B cell (primary cell): ENCODE measurements at regions not wholly inside any gene's neighbourhood (a gene's known extent, or its start where the extent isn't known, plus 50 kb on each side); places are given as distances from the start of the nearest gene placed in this dataset.

Experiments
- ATAC-seq: fragments of 200-7000 bp; cut with Tn5 transposase; one replicate; pipeline ENCODE4 v1.10.0; 2021; ENCODE audit warnings: low read depth, mild to moderate bottlenecking, moderate number of reproducible peaks, moderate library complexity
- CTCF ChIA-PET: fragments of 350-600 bp; sonication (Branson Sonifier 250); formaldehyde crosslinking; loops from one replicate; lab custom pipeline; 2021; ENCODE audit warnings: antibody characterized with exemption, inconsistent platforms; lab: Charles Lee
- POLR2A ChIA-PET: fragments of 350-600 bp; sonication (Branson Sonifier 250); formaldehyde crosslinking; loops from one replicate; lab custom pipeline; 2021; ENCODE audit warnings: antibody characterized with exemption; lab: Charles Lee
- DNase-seq: peaks from one replicate; pipeline ENCODE4 v3.0.0; 2013
- H2AFZ ChIP-seq: 2 replicates; pipeline ENCODE4 v1.6.1; 2012; ENCODE audit warnings: mild to moderate bottlenecking, low read depth, low read length; ENCODE audit not compliant: insufficient read depth, poor library complexity, severe bottlenecking
- H3K27ac ChIP-seq, 2 donors: 1 replicate in 1 of 2; 2 replicates in 1 of 2; pipeline ENCODE4 v1.5.1; 2012 to 2013; ENCODE audit warnings: low read length in 2 of 2, mild to moderate bottlenecking in 2 of 2, moderate library complexity in 1 of 2
- H3K27me3 ChIP-seq, 4 experiments: fragments of 200-600 bp in 1 of 4; sonication (generic) in 1 of 4; replicated peaks in 1 of 4; 1 replicate in 2 of 4; 2 replicates in 2 of 4; pipeline versions ENCODE4 v1.6.1 to v1.7.0; 2013 to 2016; ENCODE audit warnings: low read length in 3 of 4, mild to moderate bottlenecking in 2 of 4, mixed read lengths in 1 of 4, moderate library complexity in 1 of 4; ENCODE audit not compliant: insufficient read depth in 4 of 4, control insufficient read depth in 3 of 4; ENCODE audit errors: control extremely low read depth in 1 of 4
- H3K36me3 ChIP-seq, 2 experiments: replicated peaks in 1 of 2; 1 replicate in 1 of 2; 2 replicates in 1 of 2; pipeline versions ENCODE4 v1.6.1 to v1.7.1; 2013; ENCODE audit warnings: low read length in 1 of 2; ENCODE audit not compliant: insufficient read depth in 2 of 2, control insufficient read depth in 1 of 2; ENCODE audit errors: control extremely low read depth in 1 of 2, extremely low read depth in 1 of 2
- H3K4me1 ChIP-seq, 2 donors: fragments of 200-600 bp in 1 of 2; sonication (generic) in 1 of 2; 1 replicate in 1 of 2; 2 replicates in 1 of 2; pipeline versions ENCODE4 v1.5.1 to v1.6.1; 2013 to 2017; ENCODE audit warnings: low read length in 2 of 2; ENCODE audit not compliant: control insufficient read depth in 2 of 2, insufficient read depth in 2 of 2
- H3K4me2 ChIP-seq: replicated peaks from 2 replicates; pipeline ENCODE3; 2012; ENCODE audit warnings: mild to moderate bottlenecking, low read depth, low read length; ENCODE audit not compliant: poor library complexity, severe bottlenecking
- H3K4me3 ChIP-seq, 5 experiments: fragments of 200-600 bp in 1 of 5; sonication (generic) in 1 of 5; 1 replicate in 3 of 5; 2 replicates in 2 of 5; pipeline versions ENCODE4 v1.5.1 to v1.7.0; 2011 to 2016; ENCODE audit warnings: low read length in 4 of 5, mild to moderate bottlenecking in 4 of 5, low read depth in 2 of 5, control low read depth in 1 of 5, moderate library complexity in 1 of 5; ENCODE audit not compliant: insufficient read depth in 1 of 5; ENCODE audit errors: control extremely low read depth in 1 of 5, extremely low read depth in 1 of 5
- H3K79me2 ChIP-seq: fragments of 200-600 bp; sonication (generic); one replicate; pipeline ENCODE4 v1.6.0; 2016; ENCODE audit warnings: low read length; ENCODE audit not compliant: control insufficient read depth, insufficient read depth
- H3K9ac ChIP-seq: fragments of 200-600 bp; sonication (generic); 2 replicates; pipeline ENCODE4 v1.6.1; 2017; ENCODE audit warnings: mild to moderate bottlenecking, low read length, moderate library complexity
- H3K9me3 ChIP-seq, 3 donors: one replicate each; pipeline versions ENCODE4 v1.6.1 to v1.7.1; 2013; ENCODE audit warnings: low read length in 2 of 3; ENCODE audit not compliant: control insufficient read depth in 2 of 3, insufficient read depth in 1 of 3; ENCODE audit errors: control extremely low read depth in 1 of 3
- H4K20me1 ChIP-seq: 2 replicates; pipeline ENCODE4 v1.6.0; 2012; ENCODE audit warnings: mild to moderate bottlenecking, low read length; ENCODE audit not compliant: insufficient read depth, control insufficient read depth, poor library complexity, severe bottlenecking
- H3K27ac Mint-ChIP-seq: one replicate; pipeline ENCODE4 v1.8.0; 2021; ENCODE audit warnings: mixed read lengths
- H3K27me3 Mint-ChIP-seq: one replicate; pipeline ENCODE4 v1.8.0; 2021; ENCODE audit warnings: mixed read lengths
- H3K4me1 Mint-ChIP-seq: one replicate; pipeline ENCODE4 v1.8.0; 2021; ENCODE audit warnings: mixed read lengths
- H3K4me3 Mint-ChIP-seq: one replicate; pipeline ENCODE4 v1.8.0; 2021; ENCODE audit warnings: mixed read lengths
- H3K9me3 Mint-ChIP-seq: one replicate; pipeline ENCODE4 v1.8.0; 2022; ENCODE audit warnings: mixed read lengths; ENCODE audit not compliant: insufficient read depth
- EZH2 ChIP-seq: IDR thresholded peaks from 2 replicates; pipeline ENCODE4 v1.6.1; 2012; ENCODE audit warnings: borderline replicate concordance, low read depth, mild to moderate bottlenecking, moderate library complexity, low read length; ENCODE audit not compliant: insufficient read depth, poor library complexity, severe bottlenecking
- WGBS: methylation state at CpG from one replicate; pipeline ENCODE4 v1.1.5; 2013; ENCODE audit warnings: missing lambda C conversion rate; ENCODE audit not compliant: insufficient coverage; 5-methylcytosine and 5-hydroxymethylcytosine counted together
- intact Hi-C: fragments of 100-400 bp; cut with micrococcal nuclease; formaldehyde crosslinking; loops from one replicate; pipeline ENCODE4 v1.10.0; 2022
- TF ChIP-seq, protein P1 (sequence below): fragments of 200-600 bp; IDR thresholded peaks from one replicate; pipeline ENCODE4 v1.8.0; 2022; ENCODE audit warnings: antibody characterized with exemption, mild to moderate bottlenecking

- H4K20me1 ChIP-seq, result no peaks in the 10 kb centered on the region
- H3K4me3 Mint-ChIP-seq, result no peak overlapping the region
- H2AFZ ChIP-seq, result no peak overlapping the region
- whole genome bisulfite sequencing, result 100% methylated on average over 1 of the region's 6 CpGs
- H3K9me3 Mint-ChIP-seq, result no peaks in the 10 kb centered on the region
- CTCF ChIA-PET, result no interaction called here
- no peaks in the 10 kb centered on the region for H3K4me1 Mint-ChIP-seq
- H3K9ac ChIP-seq, result no peak overlapping the region
- H3K4me2 ChIP-seq, result no peak overlapping the region
- H3K27ac ChIP-seq, result no peak overlapping the region
- TF ChIP-seq, protein P1, sequence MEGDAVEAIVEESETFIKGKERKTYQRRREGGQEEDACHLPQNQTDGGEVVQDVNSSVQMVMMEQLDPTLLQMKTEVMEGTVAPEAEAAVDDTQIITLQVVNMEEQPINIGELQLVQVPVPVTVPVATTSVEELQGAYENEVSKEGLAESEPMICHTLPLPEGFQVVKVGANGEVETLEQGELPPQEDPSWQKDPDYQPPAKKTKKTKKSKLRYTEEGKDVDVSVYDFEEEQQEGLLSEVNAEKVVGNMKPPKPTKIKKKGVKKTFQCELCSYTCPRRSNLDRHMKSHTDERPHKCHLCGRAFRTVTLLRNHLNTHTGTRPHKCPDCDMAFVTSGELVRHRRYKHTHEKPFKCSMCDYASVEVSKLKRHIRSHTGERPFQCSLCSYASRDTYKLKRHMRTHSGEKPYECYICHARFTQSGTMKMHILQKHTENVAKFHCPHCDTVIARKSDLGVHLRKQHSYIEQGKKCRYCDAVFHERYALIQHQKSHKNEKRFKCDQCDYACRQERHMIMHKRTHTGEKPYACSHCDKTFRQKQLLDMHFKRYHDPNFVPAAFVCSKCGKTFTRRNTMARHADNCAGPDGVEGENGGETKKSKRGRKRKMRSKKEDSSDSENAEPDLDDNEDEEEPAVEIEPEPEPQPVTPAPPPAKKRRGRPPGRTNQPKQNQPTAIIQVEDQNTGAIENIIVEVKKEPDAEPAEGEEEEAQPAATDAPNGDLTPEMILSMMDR, result no peak
- no peak for TF ChIP-seq EZH2
- H3K27me3 ChIP-seq, result no peaks in the 10 kb centered on the region
- no peak for ATAC-seq
- no peak for DNase-seq
- no peaks in the 10 kb centered on the region for H3K4me1 ChIP-seq
- intact Hi-C loops, result no loop called here
- no peak overlapping the region for H3K4me3 ChIP-seq
- H3K79me2 ChIP-seq, result no peaks in the 10 kb centered on the region
- no peaks in the 10 kb centered on the region for H3K9me3 ChIP-seq
- POLR2A ChIA-PET, result no interaction called here
- peaks cover 11% of the 10 kb centered on the region for H3K27me3 Mint-ChIP-seq
- no peak overlapping the region for H3K27ac Mint-ChIP-seq
- H3K36me3 ChIP-seq, result no peaks in the 10 kb centered on the region
Observed at GRCh38 chr10:59589796-59590195, 119.9 kb downstream of the SLC16A9 start.

DNA sequence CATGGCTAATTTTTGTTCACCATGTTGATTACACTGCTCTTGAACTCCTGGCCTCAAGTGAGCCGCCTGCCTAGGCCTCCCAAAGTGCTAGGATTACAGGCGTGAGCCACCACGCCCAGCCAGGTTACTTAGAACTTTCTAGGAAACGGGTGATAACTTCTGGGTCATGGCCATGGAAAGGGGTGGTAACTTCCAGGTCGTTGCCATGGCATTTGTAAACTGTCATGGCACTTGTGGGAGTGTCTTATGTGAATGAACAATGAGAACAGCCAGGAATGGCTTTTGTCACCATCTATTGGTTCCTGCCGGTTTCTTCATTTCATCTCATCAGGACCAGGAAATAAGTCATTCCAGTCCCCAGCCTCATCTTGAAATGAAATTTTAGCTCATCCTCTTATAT, 120.9 kb downstream of the SLC16A9 start:
- H3K4me2 ChIP-seq, result no peak overlapping the region
- peaks cover 10% of the 10 kb centered on the region for H3K27me3 Mint-ChIP-seq
- no peaks in the 10 kb centered on the region for H4K20me1 ChIP-seq
- CTCF ChIA-PET, result no interaction called here
- H3K4me3 ChIP-seq, result no peak overlapping the region
- H3K9me3 Mint-ChIP-seq, result no peaks in the 10 kb centered on the region
- H3K27me3 ChIP-seq, result no peaks in the 10 kb centered on the region
- H3K27ac Mint-ChIP-seq, result no peak overlapping the region
- no peak overlapping the region for H3K4me3 Mint-ChIP-seq
- no peaks in the 10 kb centered on the region for H3K4me1 ChIP-seq
- no peaks in the 10 kb centered on the region for H3K36me3 ChIP-seq
- TF ChIP-seq, protein P1, result no peak
- TF ChIP-seq EZH2, result no peak
- POLR2A ChIA-PET, result no interaction called here
- 76% methylated on average over 4 of the region's 6 CpGs for WGBS
- intact Hi-C loops, result no loop called here
- H3K4me1 Mint-ChIP-seq, result no peaks in the 10 kb centered on the region
- H3K79me2 ChIP-seq, result no peaks in the 10 kb centered on the region
- ATAC-seq (no peak), DNase-seq (no peak)
- no peaks in the 10 kb centered on the region for H3K9me3 ChIP-seq
- H3K9ac ChIP-seq, result no peak overlapping the region
- no peak overlapping the region for H2AFZ ChIP-seq
- H3K27ac ChIP-seq, result no peak overlapping the region
